Stimulated activated CD8-positive, alpha-beta memory T cell treated with anti-CD3 and anti-CD28 coated beads, Interleukin-4, amount 100 ng/mL, for 48 hours (primary cell): ENCODE measurements at regions not wholly inside any gene's neighbourhood (a gene's known extent, or its start where the extent isn't known, plus 50 kb on each side); places are given as distances from the start of the nearest gene placed in this dataset.
A peak's percentile ranks its signal among the peaks of the same experiment; 100 is the strongest.
"Not testable (repeated sequence)": the region's sequence is repeated elsewhere in the genome, so short reads cannot be mapped to it uniquely, and the experiment has no call there.

Source experiments
- DNase-seq: peaks from one replicate; pipeline ENCODE4 v3.0.0-alpha.2; 2020

- no peak for DNase-seq
These were observed 51.4 kb upstream of the LSM6 start for GRCh38 chr4:146124023-146124680.

DNA sequence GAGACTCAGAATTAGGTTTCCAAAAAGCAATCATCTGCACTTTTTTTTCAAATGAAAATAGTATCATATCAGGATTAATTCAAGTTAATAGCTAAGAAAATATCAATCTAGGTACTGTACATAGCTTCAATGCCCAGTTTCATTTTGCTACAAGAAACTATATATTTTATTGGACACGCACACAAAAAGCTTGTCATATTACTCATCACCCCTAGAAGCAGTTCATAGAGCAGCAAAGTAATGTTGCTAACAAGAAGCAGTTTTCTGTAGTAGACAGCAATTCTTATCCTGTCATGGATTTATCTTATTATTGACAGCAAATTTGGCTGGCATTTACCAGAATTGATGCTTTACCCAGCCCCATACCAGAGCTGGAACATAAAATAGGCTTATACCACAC is 52.3 kb upstream of the LSM6 start:
- DNase-seq, result no peak

- no peak for DNase-seq
These were observed 53.1 kb upstream of the LSM6 start for GRCh38 chr4:146122398-146122797.

DNA sequence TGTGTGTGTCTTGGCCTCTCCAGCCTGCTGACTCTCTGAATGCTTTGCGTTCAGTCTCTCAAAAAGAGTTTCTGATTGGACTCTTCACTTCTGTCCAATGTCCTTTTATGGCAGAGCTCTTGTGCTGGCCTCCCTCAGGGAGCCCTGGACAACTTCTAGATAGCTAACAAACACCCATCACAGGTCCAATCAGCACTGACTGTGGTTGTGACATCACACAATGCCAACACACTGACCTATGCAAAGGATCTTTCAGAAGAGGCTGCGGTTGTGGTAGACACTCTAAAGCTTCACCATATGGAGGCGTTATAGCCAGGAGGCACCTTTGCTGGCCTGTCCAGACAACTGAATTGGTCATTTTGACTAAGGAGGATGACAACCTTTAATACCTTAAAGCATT is 53.8 kb upstream of the LSM6 start:
- no peak for DNase-seq

GRCh38 chr4:146119845-146120404 is 55.6 kb upstream of the LSM6 start:
- DNase-seq, result no peak

DNA sequence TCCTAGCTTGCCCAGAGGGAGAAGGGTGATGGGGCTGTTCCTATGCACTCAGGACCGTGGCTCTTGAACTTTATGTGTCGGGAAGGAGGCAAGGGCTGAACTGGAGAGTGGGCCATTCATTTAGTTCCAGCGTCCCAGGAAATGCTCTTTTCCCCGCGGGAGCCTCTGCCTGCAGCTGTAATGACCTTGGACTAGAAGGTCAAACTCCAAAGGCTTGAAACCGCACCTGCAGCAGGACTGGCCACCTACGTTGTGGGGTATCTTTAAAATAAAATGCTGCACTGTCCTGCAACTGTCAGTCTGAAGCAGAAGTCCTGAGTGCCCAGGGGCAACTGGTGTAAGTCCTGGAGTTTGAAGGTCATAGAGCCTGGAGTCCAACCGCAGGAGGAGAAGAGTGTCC is 61.5 kb upstream of the LSM6 start:
- no peak for DNase-seq

DNA sequence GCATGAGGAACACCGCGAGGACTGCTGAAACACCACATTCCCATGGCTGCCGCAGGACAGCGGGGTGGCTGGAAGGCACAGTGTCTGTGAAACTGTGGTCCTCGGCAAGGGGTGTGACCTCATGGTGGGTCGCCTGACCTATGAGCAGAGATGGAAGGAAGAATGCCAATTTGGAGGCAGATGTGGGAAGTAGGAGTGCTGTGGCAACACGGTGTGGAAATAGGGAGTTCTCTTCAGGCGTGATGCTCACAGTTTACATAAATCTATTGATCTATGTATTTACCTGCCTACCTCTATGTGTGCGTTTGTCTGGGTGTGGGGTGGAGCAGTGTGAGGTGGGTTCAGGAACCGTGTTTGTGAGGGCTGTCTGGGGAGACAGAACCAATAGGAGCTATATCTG is 62.3 kb upstream of the LSM6 start:
- no peak for DNase-seq

DNA sequence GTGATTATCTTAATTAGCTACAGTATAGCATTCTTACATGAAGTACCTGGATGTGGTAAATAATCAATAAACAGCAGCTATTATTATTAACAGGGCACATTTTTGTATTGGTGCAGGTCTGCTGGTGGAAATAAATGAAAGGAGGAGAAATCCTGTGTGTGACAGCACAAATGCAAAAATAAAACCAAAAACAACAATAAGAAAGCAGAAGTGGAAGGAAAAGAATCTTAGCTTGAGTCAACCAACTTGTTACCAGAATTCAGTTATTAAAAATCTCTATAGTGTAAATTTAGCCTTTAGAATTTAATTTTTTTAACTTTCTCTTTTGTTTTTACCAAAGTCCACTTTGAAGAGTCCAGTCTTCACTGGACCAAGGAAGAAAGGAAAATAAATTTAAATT is 63.1 kb upstream of the LSM6 start:
- DNase-seq, result no peak

DNA sequence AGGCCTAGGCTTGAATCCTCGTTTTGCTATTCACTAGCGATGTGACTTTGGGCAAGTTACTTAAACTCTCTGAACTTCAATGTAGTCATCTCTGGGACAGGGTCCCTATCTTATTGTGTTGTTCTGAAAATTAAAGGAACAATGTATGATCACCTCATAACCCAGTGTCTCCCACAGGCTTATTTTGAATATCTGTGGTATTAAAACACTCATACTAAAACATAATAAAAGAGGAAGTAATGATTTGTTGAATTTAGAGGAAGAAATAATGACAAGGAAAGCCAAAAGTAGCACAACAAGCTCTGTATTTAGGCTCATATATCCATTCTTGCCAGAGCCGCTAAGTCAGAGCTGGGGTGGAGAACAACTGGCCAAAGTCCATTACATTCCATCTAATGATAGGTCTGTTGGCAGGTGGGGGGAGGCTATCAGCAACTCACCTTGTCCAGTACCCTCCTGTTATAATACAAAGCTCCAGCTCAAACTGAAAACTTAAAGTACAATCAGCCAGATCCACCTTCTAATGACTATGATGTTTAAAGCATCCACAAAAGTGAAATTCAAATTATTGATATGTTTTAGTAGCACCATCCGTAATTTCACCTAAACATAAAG is 64.5 kb upstream of the LSM6 start:
- no peak for DNase-seq

- DNase-seq, result no peak
These were observed 66.8 kb upstream of the LSM6 start for GRCh38 chr4:146108756-146109155.

DNA sequence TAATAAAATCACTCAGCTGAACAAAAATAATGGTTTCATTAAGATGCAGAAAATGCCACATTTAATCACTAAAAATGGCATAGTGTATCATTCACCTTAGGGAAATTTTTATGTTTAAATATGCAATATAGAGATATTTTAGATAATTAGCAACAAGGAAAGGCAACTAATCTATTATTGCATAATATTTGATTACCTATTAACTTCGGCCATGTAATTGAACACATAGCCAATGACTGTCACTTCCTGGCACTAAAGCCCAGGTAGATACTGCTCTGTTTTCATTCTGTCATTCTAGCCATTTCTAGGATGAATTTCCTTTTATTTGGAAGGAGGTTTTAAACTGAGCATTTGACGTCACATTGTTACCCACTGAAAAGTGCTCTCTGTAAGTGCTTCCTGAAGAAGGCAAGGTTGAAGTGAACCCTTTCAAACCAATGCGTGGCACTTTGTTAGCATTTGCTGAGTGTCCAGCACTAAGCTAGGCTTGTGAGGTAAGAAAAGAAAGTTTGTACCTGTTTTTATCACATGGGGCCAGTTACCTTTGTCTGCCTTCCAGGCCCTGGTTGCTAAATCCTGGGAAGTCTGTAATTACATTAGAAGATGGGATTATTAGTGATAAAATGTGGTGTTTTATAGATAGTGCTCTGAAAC is 67.8 kb upstream of the LSM6 start:
- no peak for DNase-seq

GRCh38 chr4:146105464-146105863 is 70.1 kb upstream of the LSM6 start:
- no peak for DNase-seq

- no peak for DNase-seq
These were observed 71.0 kb upstream of the LSM6 start for GRCh38 chr4:146104541-146104940.

DNA sequence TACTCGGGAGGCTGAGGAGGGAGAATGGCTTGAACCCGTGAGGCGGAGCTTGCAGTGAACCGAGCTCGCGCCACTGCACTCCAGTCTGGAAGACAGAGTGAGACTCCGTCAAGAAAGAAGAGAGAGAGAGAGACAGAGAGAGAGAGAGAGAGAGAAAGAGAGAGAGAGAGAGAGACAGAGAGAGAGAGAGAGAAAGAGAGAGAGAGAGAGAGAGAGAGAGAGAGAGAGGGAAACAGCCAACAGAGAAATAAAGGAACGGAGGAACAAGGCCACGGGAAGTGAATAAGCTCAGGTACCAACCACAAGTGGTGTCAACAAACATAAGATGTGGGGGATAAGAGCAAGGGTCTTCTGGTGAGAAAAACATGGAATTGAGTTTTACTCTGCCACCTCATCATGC is 71.5 kb upstream of the LSM6 start:
- not testable (repeated sequence) for DNase-seq

- DNase-seq, result no peak
These were observed 75.9 kb upstream of the LSM6 start for GRCh38 chr4:146099585-146099984.

GRCh38 chr4:146098978-146099377 is 76.5 kb upstream of the LSM6 start:
- no peak for DNase-seq

DNA sequence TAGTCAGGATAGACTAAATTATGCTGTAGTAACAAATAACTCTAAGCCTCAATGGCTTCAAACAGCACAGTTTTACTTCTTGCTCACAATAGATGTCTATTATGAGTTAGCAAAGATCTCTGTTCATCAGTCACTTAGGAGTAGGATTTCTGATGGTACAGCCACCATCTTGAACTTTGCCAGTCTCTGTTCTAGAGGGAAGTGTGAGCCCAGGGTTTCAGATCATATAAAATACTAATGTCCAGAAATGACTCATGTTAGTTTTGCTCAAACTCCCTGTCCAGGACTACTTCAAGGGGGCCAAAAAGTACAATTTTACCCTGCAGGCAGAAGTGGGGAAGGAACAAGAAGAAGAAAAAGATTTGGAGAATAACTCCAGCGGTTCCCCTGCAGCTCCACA is 77.1 kb upstream of the LSM6 start:
- DNase-seq, result no peak

- no peak for DNase-seq
These were observed 79.1 kb upstream of the LSM6 start for GRCh38 chr4:146096371-146096770.

DNA sequence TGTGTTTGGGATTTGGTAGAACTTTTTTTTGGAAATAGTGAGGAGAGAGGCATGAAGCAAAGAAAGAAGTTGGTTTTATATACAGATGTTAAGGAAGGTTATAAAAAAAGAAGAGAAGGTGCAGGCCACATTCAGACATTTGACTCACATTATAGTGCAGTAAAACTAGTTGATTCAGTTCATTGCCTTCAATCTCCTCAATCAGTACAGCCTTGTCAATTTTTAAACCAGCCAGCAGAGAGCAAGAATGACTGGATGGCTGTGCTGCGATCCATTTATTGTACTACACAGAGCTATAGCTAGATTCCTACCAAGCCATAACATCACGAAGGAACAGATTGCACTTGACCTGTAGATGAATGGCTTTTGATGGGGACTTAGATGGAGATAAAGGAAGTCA is 79.7 kb upstream of the LSM6 start:
- DNase-seq, result no peak

DNA sequence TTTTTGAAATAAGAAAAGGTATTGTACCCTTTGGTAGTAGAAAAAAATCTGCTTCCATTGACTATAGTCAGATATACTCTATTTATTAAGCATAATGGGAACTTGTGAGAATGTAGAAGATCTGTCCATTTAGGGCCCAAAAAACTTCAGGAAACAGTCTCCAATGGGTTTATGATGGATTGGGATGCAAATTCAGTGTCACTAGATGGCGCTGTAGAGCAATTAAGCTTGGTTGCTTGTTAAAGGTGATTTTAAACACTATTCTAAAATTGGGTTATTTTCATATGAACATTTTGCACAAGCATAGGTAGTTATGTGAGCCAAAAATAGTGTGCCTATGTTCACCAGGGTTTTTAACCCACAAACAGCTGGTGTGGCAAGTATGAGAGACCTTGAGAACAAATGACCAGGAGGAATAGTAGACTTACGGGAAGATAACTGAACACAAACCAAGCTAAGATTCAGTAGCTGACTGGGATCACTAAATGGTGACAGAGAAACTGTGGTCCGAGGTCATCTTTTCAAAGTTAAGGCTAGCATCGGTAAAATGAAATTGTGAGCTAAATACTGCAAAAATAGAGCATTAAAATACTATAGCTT is 80.3 kb upstream of the LSM6 start:
- peak; percentile 54 for DNase-seq

- DNase-seq, result no peak
These were observed 86.8 kb upstream of the LSM6 start for GRCh38 chr4:146088690-146089089.

GRCh38 chr4:146087856-146088255 is 87.7 kb upstream of the LSM6 start:
- DNase-seq, result no peak

DNA sequence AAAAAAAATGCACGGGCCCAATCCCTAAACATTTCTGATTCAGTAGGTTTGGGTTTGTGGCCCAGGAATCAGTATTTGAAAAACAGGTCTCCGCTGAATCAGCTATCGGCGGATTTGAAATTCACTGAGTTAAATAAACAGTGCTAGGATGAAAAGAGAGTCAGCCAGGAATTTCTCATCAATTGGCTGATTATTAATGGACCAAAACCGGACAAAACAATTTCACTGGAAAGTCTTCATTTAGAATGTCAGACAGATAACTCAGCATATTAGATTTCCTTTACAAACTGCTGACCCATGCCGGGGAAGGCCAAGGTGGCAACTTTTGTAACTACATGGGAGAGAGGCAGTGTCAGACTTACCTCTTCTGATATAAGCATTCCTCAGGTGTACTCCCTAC is 99.4 kb upstream of the LSM6 start:
- no peak for DNase-seq

DNA sequence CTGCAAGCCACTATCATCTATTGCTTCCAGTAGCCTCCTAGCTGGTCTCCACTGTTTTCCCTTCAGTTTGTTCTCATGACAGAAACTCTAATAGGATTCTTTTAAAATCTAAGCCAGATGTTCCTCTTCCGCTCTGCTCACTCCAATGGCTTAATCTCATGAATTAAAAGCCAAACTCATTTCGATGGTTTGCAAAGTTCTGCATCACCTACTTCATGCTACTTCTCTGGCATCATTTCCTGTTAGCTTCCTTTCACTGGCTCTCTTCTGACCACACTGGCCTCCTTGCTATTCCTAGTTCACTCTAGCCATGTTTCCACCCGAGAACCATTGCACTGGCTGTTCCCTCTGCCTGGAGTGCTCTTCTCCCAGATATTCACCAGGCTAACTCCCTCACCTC is 102.0 kb upstream of the LSM6 start:
- DNase-seq, result no peak
